ENCODE measurements at regions not wholly inside any gene's neighbourhood (a gene's known extent, or its start where the extent isn't known, plus 50 kb on each side); places are given as distances from the start of the nearest gene placed in this dataset.

GRCh38 chr16:72664509-72665408 is 383.2 kb downstream of the ZFHX3 start (continued):
- TF ChIP-seq HES1 (IDR thresholded peaks at IDR 0.05; ENCODE audit: low read depth), result no peak
- no peak for TF ChIP-seq E4F1 (CRISPR knock-in tag; IDR thresholded peaks at IDR 0.05; ENCODE audit: borderline replicate concordance)
- peak; percentile 89 for TF ChIP-seq ELF1 (tag; IDR thresholded peaks at IDR 0.05)
- no peak for TF ChIP-seq ZNF23 (CRISPR knock-in tag; IDR thresholded peaks at IDR 0.05)
- no peak for TF ChIP-seq HEY1 (CRISPR knock-in tag; IDR thresholded peaks at IDR 0.05; ENCODE audit: borderline replicate concordance)
- TF ChIP-seq ZBTB12 (CRISPR knock-in tag; IDR thresholded peaks at IDR 0.05), result peak; percentile 40; the same call in 1 of the 2 replicates
- no peak for TF ChIP-seq NFE2L1 (tag; IDR thresholded peaks at IDR 0.05; ENCODE audit: borderline replicate concordance, low read depth)
- TF ChIP-seq ZNF561 (CRISPR knock-in tag; conservative IDR thresholded peaks at IDR 0.05), result no peak
- no peak for TF ChIP-seq ZFP30 (CRISPR knock-in tag; IDR thresholded peaks at IDR 0.05; ENCODE audit: borderline replicate concordance)
- no peak for TF ChIP-seq BRD4 (IDR thresholded peaks at IDR 0.05)
- TF ChIP-seq NFYB (IDR thresholded peaks at IDR 0.05; ENCODE audit: extremely low read depth, insufficient read length), result peak; percentile 79
- TF ChIP-seq ZBTB49 (CRISPR knock-in tag; IDR thresholded peaks at IDR 0.05; ENCODE audit: borderline replicate concordance), result no peak
- no peak for TF ChIP-seq THAP12 (CRISPR knock-in tag; IDR thresholded peaks at IDR 0.05)
- TF ChIP-seq NCOA6 (IDR thresholded peaks at IDR 0.05), result no peak
- no peak for TF ChIP-seq TFAM (CRISPR knock-in tag; conservative IDR thresholded peaks at IDR 0.05)

Measured in K562 (cell line).